GM23338 (cell line): ENCODE measurements at regions not wholly inside any gene's neighbourhood (a gene's known extent, or its start where the extent isn't known, plus 50 kb on each side); places are given as distances from the start of the nearest gene placed in this dataset.

Experiments used
- ATAC-seq: fragments of 200-7000 bp; cut with Tn5 transposase; 3 replicates; pipeline ENCODE4 v1.9.1; 2020
- DNase-seq: peaks from one replicate; pipeline ENCODE4 v3.0.0-alpha.2; 2015; ENCODE audit warnings: low spot score
- H2AFZ ChIP-seq: fragments of 200-600 bp; sonication (generic); 2 replicates; pipeline ENCODE4 v1.8.0; 2016; ENCODE audit warnings: antibody characterized with exemption, mild to moderate bottlenecking, moderate library complexity
- H3F3A ChIP-seq: fragments of 200-600 bp; sonication (generic); replicated peaks from 2 replicates; pipeline ENCODE4 v1.8.0; 2017; ENCODE audit warnings: antibody characterized with exemption, mixed run types, low read depth
- H3K27ac ChIP-seq: fragments of 200-600 bp; sonication (generic); 2 replicates; pipeline ENCODE4 v1.6.1; 2016; ENCODE audit warnings: low read depth
- H3K27me3 ChIP-seq: fragments of 200-600 bp; sonication (generic); 2 replicates; pipeline ENCODE4 v1.8.0; 2016; ENCODE audit warnings: mild to moderate bottlenecking, mixed run types, moderate library complexity; ENCODE audit not compliant: insufficient read depth
- H3K36me3 ChIP-seq: fragments of 200-600 bp; sonication (generic); 2 replicates; pipeline ENCODE4 v1.8.0; 2016; ENCODE audit warnings: mild to moderate bottlenecking; ENCODE audit not compliant: insufficient read depth
- H3K4me1 ChIP-seq: fragments of 200-600 bp; sonication (generic); 2 replicates; pipeline ENCODE4 v1.8.0; 2016; ENCODE audit warnings: mild to moderate bottlenecking, moderate library complexity; ENCODE audit not compliant: insufficient read depth
- H3K4me2 ChIP-seq: fragments of 200-600 bp; sonication (generic); 2 replicates; pipeline ENCODE4 v1.7.1; 2017; ENCODE audit warnings: mixed run types
- H3K4me3 ChIP-seq: fragments of 200-600 bp; sonication (generic); 2 replicates; pipeline ENCODE4 v1.6.1; 2016; ENCODE audit warnings: mixed run types
- H3K79me2 ChIP-seq: fragments of 200-600 bp; sonication (generic); replicated peaks from 2 replicates; pipeline ENCODE4 v1.8.0; 2017; ENCODE audit warnings: mild to moderate bottlenecking; ENCODE audit not compliant: insufficient read depth
- H3K9me2 ChIP-seq: fragments of 200-600 bp; sonication (generic); 2 replicates; pipeline ENCODE4 v1.8.0; 2017; ENCODE audit not compliant: insufficient read depth
- H4K20me1 ChIP-seq: fragments of 200-600 bp; sonication (generic); replicated peaks from 2 replicates; pipeline ENCODE4 v1.8.0; 2017; ENCODE audit warnings: mild to moderate bottlenecking; ENCODE audit not compliant: insufficient read depth
- H3K27ac Mint-ChIP-seq: 2 replicates; pipeline ENCODE4 v1.8.0; 2020; ENCODE audit warnings: inconsistent platforms, mild to moderate bottlenecking, moderate library complexity, mixed read lengths
- H3K27me3 Mint-ChIP-seq: 3 replicates; pipeline ENCODE4 v1.8.0; 2022; ENCODE audit warnings: low read depth, mild to moderate bottlenecking, moderate library complexity, mixed read lengths, inconsistent platforms; ENCODE audit not compliant: insufficient read depth, poor library complexity
- H3K36me3 Mint-ChIP-seq: 3 replicates; pipeline ENCODE4 v1.8.0; 2021; ENCODE audit warnings: low read depth, mild to moderate bottlenecking, inconsistent platforms, moderate library complexity, mixed read lengths
- H3K4me1 Mint-ChIP-seq: 3 replicates; pipeline ENCODE4 v1.8.0; 2020; ENCODE audit warnings: mild to moderate bottlenecking, inconsistent platforms, mixed read lengths
- H3K4me3 Mint-ChIP-seq: 3 replicates; pipeline ENCODE4 v1.8.0; 2021; ENCODE audit warnings: moderate library complexity, mild to moderate bottlenecking, inconsistent platforms, mixed read lengths
- H3K9me3 Mint-ChIP-seq: 3 replicates; pipeline ENCODE4 v1.8.0; 2020; ENCODE audit warnings: moderate library complexity, mild to moderate bottlenecking, inconsistent platforms, mixed read lengths
- CREB1 ChIP-seq: fragments of 250-450 bp; sonication (Bioruptor Pico); IDR thresholded peaks from 2 replicates; pipeline ENCODE4 v1.5.0; 2020; ENCODE audit warnings: low read depth, mild to moderate bottlenecking, moderate library complexity
- EZH2 ChIP-seq: fragments of 200-600 bp; sonication (generic); IDR thresholded peaks from one replicate; pipeline ENCODE4 v1.8.0; 2017; ENCODE audit warnings: antibody characterized with exemption, mild to moderate bottlenecking, low read depth; ENCODE audit not compliant: unreplicated experiment
- EZH2phosphoT487 ChIP-seq: fragments of 200-600 bp; sonication (generic); IDR thresholded peaks from one replicate; pipeline ENCODE4 v1.8.1; 2018; ENCODE audit warnings: antibody characterized with exemption; ENCODE audit not compliant: unreplicated experiment
- JUNB ChIP-seq: IDR thresholded peaks from one replicate; pipeline ENCODE4 v1.6.1; 2016; ENCODE audit warnings: antibody characterized with exemption; ENCODE audit not compliant: unreplicated experiment
- NANOG ChIP-seq: IDR thresholded peaks from 2 replicates; pipeline ENCODE4 v1.6.1; 2016; ENCODE audit warnings: antibody characterized with exemption, borderline replicate concordance
- POLR2AphosphoS5 ChIP-seq: IDR thresholded peaks from 2 replicates; pipeline ENCODE4 v1.6.1; 2016; ENCODE audit warnings: antibody characterized with exemption, low read depth
- STAT1 ChIP-seq: IDR thresholded peaks from one replicate; pipeline ENCODE4 v1.6.1; 2016; ENCODE audit warnings: antibody characterized with exemption; ENCODE audit not compliant: unreplicated experiment
- ZNF114 ChIP-seq: fragments of 250-450 bp; sonication (Bioruptor Pico); IDR thresholded peaks from 2 replicates; pipeline ENCODE4 v1.5.0; 2020; ENCODE audit warnings: mild to moderate bottlenecking, moderate library complexity
- ZNF331 ChIP-seq: fragments of 250-450 bp; sonication (Bioruptor Pico); IDR thresholded peaks from 2 replicates; pipeline ENCODE4 v1.5.0; 2020; ENCODE audit warnings: low read depth, mild to moderate bottlenecking, moderate library complexity
- TF ChIP-seq, protein P1 (sequence below), 2 experiments: fragments of 200-600 bp in 1 of 2; sonication (generic) in 1 of 2; conservative IDR thresholded peaks; 2 replicates each; pipeline versions ENCODE4 v1.5.1 to v1.6.1; 2016 to 2017; ENCODE audit warnings: antibody characterized with exemption in 2 of 2, low read depth in 2 of 2, mild to moderate bottlenecking in 2 of 2, moderate library complexity in 1 of 2
- TF ChIP-seq, protein P2 (sequence below): IDR thresholded peaks from 2 replicates; pipeline ENCODE4 v1.6.1; 2016; ENCODE audit warnings: antibody characterized with exemption

DNA sequence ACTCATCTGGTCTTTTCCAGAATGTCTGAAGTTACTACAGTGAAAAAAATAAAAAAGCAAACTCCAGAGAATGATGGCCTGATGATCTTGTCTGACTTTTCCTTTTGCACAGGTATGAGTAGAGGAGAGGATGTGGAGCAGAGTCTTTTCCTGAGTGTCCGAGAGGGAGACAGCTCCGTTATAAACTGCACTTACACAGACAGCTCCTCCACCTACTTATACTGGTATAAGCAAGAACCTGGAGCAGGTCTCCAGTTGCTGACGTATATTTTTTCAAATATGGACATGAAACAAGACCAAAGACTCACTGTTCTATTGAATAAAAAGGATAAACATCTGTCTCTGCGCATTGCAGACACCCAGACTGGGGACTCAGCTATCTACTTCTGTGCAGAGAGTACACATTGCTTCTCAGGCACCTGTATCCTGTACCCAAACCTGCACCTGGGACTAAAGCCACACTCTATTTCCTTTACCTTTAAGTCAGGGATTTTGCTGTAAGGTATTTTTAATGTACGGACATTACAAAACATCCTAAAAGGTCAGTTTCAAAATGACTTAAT is 75.8 kb upstream of the OR4E1 start:
- Histone ChIP-seq H4K20me1 (no peaks in the 10 kb centered on the region), H3K36me3 (no peaks in the 10 kb centered on the region), H3K79me2 (no peaks in the 10 kb centered on the region), H3F3A (no peaks in the 10 kb centered on the region), H2AFZ (no peak overlapping the region; the same call in 1 of the 2 replicates), H3K27ac (no peak overlapping the region), H3K27me3 (no peaks in the 10 kb centered on the region), H3K4me3 (no peak overlapping the region), H3K4me1 (no peaks in the 10 kb centered on the region), H3K4me2 (no peak overlapping the region), H3K9me2 (no peaks in the 10 kb centered on the region)
- TF ChIP-seq ZNF331 (CRISPR knock-in tag) (no peak), STAT1 (no peak), CREB1 (CRISPR knock-in tag) (no peak), NANOG (no peak), ZNF114 (CRISPR knock-in tag) (no peak), JUNB (no peak)
- no peak overlapping the region for H3K27ac Mint-ChIP-seq
- no peaks in the 10 kb centered on the region for H3K36me3 Mint-ChIP-seq
- no peaks in the 10 kb centered on the region for H3K27me3 Mint-ChIP-seq
- DNase-seq (no peak), ATAC-seq (peak; percentile 22; the same call in 1 of the 3 replicates)
- H3K4me1 Mint-ChIP-seq = peaks cover 3% of the 10 kb centered on the region; the same call in 2 of the 3 replicates
- H3K9me3 Mint-ChIP-seq = no peaks in the 10 kb centered on the region
- H3K4me3 Mint-ChIP-seq = no peak overlapping the region

DNA sequence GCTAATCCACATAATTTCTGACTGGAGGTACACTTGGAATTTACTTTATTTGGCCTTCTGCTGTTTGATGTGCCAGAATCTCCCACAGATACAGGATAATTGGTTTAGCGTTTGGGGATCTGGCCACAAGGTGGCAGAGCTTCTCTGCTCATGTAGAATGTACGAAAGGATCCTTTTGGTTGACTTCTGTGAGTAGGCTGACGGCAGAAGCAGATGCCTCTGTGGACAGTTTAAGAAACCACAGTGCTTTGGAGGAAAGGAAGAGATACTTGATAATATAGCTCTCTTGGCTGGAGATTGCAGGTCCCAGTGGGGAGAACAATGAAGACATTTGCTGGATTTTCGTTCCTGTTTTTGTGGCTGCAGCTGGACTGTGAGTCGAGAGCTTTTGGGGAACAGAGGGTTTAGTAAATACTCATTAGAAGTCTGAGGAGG is 75.3 kb upstream of the OR4E1 start:
- no peak overlapping the region for H3K27ac Mint-ChIP-seq
- peaks cover 3% of the 10 kb centered on the region; the same call in 2 of the 3 replicates for H3K4me1 Mint-ChIP-seq
- no peaks in the 10 kb centered on the region for H3K27me3 ChIP-seq
- H3K79me2 ChIP-seq = no peaks in the 10 kb centered on the region
- H3K9me2 ChIP-seq = no peaks in the 10 kb centered on the region
- no peaks in the 10 kb centered on the region for H3K4me1 ChIP-seq
- H3K4me3 ChIP-seq = no peak overlapping the region
- H3K27me3 Mint-ChIP-seq = no peaks in the 10 kb centered on the region
- H3K36me3 ChIP-seq = no peaks in the 10 kb centered on the region
- peak; percentile 88 for DNase-seq
- no peak overlapping the region for H3K27ac ChIP-seq
- no peaks in the 10 kb centered on the region for H4K20me1 ChIP-seq
- no peaks in the 10 kb centered on the region for H3F3A ChIP-seq
- TF ChIP-seq POLR2AphosphoS5 = no peak
- TF ChIP-seq, protein P1, sequence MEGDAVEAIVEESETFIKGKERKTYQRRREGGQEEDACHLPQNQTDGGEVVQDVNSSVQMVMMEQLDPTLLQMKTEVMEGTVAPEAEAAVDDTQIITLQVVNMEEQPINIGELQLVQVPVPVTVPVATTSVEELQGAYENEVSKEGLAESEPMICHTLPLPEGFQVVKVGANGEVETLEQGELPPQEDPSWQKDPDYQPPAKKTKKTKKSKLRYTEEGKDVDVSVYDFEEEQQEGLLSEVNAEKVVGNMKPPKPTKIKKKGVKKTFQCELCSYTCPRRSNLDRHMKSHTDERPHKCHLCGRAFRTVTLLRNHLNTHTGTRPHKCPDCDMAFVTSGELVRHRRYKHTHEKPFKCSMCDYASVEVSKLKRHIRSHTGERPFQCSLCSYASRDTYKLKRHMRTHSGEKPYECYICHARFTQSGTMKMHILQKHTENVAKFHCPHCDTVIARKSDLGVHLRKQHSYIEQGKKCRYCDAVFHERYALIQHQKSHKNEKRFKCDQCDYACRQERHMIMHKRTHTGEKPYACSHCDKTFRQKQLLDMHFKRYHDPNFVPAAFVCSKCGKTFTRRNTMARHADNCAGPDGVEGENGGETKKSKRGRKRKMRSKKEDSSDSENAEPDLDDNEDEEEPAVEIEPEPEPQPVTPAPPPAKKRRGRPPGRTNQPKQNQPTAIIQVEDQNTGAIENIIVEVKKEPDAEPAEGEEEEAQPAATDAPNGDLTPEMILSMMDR (conservative IDR thresholded peaks at IDR 0.05; ENCODE audit: low read depth in 2 of 2) = peak; percentile 81 to 91
- no peaks in the 10 kb centered on the region for H3K9me3 Mint-ChIP-seq
- H3K36me3 Mint-ChIP-seq = no peaks in the 10 kb centered on the region
- no peak overlapping the region for H3K4me2 ChIP-seq
- no peak overlapping the region; the same call in 1 of the 2 replicates for H2AFZ ChIP-seq
- no peak overlapping the region for H3K4me3 Mint-ChIP-seq
- ATAC-seq = peak; percentile 98

DNA sequence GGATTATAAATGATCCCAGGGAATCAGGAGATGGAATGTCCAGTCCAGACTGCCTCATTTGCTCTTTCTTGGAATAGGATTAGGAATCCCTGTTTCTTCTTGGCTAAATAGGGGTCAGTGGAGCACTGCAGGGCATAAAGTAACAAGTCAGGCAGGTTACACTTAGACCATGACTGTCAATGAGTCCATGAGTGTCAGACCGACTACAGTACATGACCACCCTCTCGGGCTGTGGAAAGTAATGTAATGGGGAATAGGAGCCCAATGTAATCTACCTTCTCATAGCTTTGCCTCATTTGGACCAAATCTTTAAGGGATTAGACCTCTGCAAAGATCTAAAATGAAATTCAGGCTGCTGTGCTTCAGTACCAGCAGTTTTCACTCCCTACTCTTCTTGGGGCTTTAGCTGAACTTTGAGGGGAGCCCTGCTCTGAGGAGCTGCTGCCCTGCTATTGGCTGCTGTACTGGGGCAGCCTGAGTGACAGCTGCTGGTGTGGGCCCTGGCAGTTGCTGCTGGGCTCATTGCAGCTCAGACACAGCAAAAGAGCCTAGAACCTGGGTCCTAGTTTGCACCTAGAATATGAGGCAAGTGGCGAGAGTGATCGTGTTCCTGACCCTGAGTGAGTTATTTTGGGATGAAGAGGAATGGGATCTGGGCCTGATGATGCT is 62.2 kb upstream of the OR4E1 start:
- ATAC-seq (peak; percentile 73), DNase-seq (no peak)
- H3K27ac Mint-ChIP-seq = no peak overlapping the region
- no peak overlapping the region for H3K4me3 Mint-ChIP-seq
- H3K27me3 Mint-ChIP-seq = no peaks in the 10 kb centered on the region
- Histone ChIP-seq H3K4me3 (no peak overlapping the region), H4K20me1 (no peaks in the 10 kb centered on the region), H3K27me3 (no peaks in the 10 kb centered on the region), H3K4me2 (no peak overlapping the region), H3K27ac (no peak overlapping the region), H3K79me2 (no peaks in the 10 kb centered on the region), H3K4me1 (peaks cover 2% of the 10 kb centered on the region; the same call in 1 of the 2 replicates), H3F3A (no peaks in the 10 kb centered on the region), H3K9me2 (no peaks in the 10 kb centered on the region), H3K36me3 (no peaks in the 10 kb centered on the region), H2AFZ (no peak overlapping the region)
- H3K9me3 Mint-ChIP-seq = no peaks in the 10 kb centered on the region
- H3K36me3 Mint-ChIP-seq = no peaks in the 10 kb centered on the region
- H3K4me1 Mint-ChIP-seq = peaks cover 4% of the 10 kb centered on the region; the same call in 2 of the 3 replicates
- TF ChIP-seq, protein P1 (conservative IDR thresholded peaks at IDR 0.05; ENCODE audit: low read depth in 2 of 2) = no peak
- TF ChIP-seq ZNF331 (CRISPR knock-in tag) (no peak), CREB1 (CRISPR knock-in tag) (no peak), EZH2 (no peak), NANOG (no peak), POLR2AphosphoS5 (no peak), EZH2phosphoT487 (no peak), STAT1 (no peak)
- TF ChIP-seq, protein P2, sequence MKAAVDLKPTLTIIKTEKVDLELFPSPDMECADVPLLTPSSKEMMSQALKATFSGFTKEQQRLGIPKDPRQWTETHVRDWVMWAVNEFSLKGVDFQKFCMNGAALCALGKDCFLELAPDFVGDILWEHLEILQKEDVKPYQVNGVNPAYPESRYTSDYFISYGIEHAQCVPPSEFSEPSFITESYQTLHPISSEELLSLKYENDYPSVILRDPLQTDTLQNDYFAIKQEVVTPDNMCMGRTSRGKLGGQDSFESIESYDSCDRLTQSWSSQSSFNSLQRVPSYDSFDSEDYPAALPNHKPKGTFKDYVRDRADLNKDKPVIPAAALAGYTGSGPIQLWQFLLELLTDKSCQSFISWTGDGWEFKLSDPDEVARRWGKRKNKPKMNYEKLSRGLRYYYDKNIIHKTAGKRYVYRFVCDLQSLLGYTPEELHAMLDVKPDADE = no peak
